Progenitor cell of endocrine pancreas (in vitro differentiated cells): ENCODE measurements at regions not wholly inside any gene's neighbourhood (a gene's known extent, or its start where the extent isn't known, plus 50 kb on each side); places are given as distances from the start of the nearest gene placed in this dataset.

Experiments
- DNase-seq: peaks from one replicate; pipeline ENCODE4 v3.0.0; 2021; ENCODE audit warnings: low spot score; ENCODE audit not compliant: unreplicated experiment
- H3K27ac Mint-ChIP-seq: 2 replicates; pipeline ENCODE4 v1.8.0; 2021; ENCODE audit warnings: mild to moderate bottlenecking, moderate library complexity, mixed read lengths
- H3K27me3 Mint-ChIP-seq: 2 replicates; pipeline ENCODE4 v1.8.0; 2021; ENCODE audit warnings: mixed read lengths
- H3K36me3 Mint-ChIP-seq: 2 replicates; pipeline ENCODE4 v1.8.0; 2022; ENCODE audit warnings: mixed read lengths; ENCODE audit not compliant: insufficient read depth
- H3K4me1 Mint-ChIP-seq: 2 replicates; pipeline ENCODE4 v1.8.0; 2021; ENCODE audit warnings: low read depth, mixed read lengths
- H3K4me3 Mint-ChIP-seq: 2 replicates; pipeline ENCODE4 v1.8.0; 2021; ENCODE audit warnings: low read depth, mild to moderate bottlenecking, moderate library complexity, mixed read lengths
- H3K9me3 Mint-ChIP-seq: 2 replicates; pipeline ENCODE4 v1.8.0; 2021; ENCODE audit warnings: low read depth, mixed read lengths
- TF ChIP-seq, protein P1 (sequence below): fragments of 200-600 bp; sonication (generic); IDR thresholded peaks from one replicate; pipeline ENCODE4 v1.5.0; 2021; ENCODE audit warnings: antibody characterized with exemption, mild to moderate bottlenecking; ENCODE audit not compliant: unreplicated experiment

DNA sequence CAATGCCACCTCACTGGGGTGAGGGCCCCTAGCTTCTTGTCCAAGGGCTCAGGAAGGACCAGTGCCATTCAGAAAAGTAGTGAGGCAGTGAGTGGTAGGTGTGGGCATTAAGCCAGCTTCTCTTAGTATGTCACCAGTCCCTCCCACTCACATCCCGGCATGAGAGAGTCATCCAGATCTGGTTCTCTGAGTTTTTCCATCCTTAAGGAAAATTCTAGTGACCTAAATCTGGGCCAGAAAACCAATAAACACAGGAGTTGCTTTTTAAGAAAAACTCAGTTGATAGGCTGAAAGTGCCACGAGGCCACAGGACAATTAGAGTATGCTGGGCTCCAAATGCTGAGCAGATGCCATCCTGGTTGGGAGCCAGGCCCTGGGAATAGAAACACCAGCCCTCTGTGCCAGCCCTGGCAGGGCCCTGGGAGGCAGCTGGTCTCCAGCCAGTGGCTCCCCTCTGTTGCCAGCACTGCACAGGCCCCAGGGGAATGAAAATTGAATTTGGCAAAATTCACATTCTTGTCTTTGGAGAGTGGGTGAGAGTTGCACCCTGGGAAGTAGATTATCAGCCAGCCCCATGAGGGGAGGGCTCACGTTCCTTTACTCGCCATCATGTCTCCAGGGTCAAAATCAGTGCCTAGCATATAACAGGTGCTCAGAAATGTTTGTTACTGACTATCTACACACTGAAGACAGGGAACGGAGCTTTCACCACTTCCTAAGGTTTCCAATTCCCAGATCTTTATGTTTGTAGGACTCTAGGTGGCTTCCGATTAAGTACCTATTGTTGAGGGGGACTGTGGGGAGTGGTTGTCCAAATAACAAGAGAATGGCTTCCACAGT is 52.8 kb downstream of the FAM43A start:
- peaks cover 4% of the 10 kb centered on the region for H3K4me1 Mint-ChIP-seq
- peaks cover 3% of the 10 kb centered on the region for H3K9me3 Mint-ChIP-seq
- TF ChIP-seq, protein P1, sequence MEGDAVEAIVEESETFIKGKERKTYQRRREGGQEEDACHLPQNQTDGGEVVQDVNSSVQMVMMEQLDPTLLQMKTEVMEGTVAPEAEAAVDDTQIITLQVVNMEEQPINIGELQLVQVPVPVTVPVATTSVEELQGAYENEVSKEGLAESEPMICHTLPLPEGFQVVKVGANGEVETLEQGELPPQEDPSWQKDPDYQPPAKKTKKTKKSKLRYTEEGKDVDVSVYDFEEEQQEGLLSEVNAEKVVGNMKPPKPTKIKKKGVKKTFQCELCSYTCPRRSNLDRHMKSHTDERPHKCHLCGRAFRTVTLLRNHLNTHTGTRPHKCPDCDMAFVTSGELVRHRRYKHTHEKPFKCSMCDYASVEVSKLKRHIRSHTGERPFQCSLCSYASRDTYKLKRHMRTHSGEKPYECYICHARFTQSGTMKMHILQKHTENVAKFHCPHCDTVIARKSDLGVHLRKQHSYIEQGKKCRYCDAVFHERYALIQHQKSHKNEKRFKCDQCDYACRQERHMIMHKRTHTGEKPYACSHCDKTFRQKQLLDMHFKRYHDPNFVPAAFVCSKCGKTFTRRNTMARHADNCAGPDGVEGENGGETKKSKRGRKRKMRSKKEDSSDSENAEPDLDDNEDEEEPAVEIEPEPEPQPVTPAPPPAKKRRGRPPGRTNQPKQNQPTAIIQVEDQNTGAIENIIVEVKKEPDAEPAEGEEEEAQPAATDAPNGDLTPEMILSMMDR: no peak
- DNase-seq: no peak
- no peak overlapping the region for H3K27ac Mint-ChIP-seq
- H3K36me3 Mint-ChIP-seq: no peaks in the 10 kb centered on the region
- peaks cover 25% of the 10 kb centered on the region for H3K27me3 Mint-ChIP-seq
- H3K4me3 Mint-ChIP-seq: no peak overlapping the region

DNA sequence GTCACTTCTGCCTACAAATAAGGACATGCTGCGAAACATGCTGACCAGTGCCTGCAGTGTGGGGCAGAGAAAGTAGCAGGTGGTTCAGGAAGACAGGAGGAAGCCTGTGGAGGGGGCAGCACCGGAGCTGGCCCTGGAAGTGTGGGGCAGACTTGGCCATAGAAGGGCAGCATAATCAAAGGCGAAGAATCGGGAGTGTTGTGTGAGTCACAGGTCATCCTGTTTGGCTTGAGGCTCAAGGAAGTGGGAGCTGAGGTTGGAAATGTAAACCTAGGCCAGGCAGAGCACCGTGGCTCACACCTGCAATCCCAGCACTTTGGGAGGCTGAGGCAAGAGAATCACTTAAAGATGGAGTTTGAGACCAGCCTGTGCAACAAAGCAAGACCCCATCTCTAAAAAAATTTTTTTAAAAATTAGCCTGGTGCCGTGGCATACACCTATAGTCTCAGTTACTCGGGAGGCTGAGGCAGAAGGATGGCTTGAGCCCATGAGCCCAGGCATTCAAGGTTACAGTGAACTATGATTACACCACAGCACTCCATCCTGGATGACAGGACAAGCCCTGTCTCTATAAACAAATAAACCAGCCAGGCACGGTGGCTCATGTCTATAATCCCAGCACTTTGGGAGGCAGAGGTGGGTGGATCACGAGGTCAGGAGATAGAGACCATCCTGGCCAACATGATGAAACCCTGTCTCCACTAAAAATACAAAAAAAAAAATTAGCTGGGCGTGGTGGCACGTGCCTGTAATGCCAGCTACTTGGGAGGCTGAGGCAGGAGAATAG is 54.0 kb downstream of the FAM43A start:
- H3K27ac Mint-ChIP-seq: no peak overlapping the region
- TF ChIP-seq, protein P1: no peak
- no peaks in the 10 kb centered on the region for H3K36me3 Mint-ChIP-seq
- DNase-seq: no peak
- H3K9me3 Mint-ChIP-seq: peaks cover 3% of the 10 kb centered on the region
- H3K4me3 Mint-ChIP-seq: no peak overlapping the region
- peaks cover 31% of the 10 kb centered on the region for H3K27me3 Mint-ChIP-seq
- H3K4me1 Mint-ChIP-seq: peaks cover 4% of the 10 kb centered on the region

DNA sequence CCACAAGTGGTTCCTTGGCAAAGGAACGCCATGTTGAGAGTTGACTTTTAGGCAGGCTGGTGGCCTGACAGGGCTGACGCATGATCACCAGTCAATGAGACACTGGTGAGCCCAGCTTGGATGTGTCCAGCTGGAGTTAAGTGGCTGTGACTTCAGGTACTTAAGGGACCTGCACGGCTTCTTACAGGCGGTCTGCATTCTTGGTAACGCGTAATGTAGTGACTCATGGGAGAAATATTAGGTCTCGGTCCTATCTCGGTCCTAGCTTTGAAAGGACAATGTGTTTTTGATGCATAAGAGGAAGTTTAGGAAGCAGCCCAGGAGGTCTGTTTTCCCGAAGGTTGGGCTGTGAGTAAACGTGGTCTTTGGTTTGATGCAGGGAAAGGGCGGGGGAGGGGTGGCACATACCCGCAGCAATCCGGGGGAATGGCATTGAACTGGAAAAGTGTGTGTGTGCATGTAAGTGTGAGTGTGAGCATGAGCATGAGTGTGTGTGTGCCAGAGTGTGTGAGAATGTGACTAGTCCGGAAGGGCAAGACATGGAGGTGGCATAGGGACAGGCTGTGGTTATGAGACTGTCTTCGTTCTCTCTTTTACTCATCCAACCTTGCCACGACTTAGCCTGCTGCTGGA is 55.3 kb downstream of the FAM43A start:
- peaks cover 4% of the 10 kb centered on the region for H3K4me1 Mint-ChIP-seq
- no peak for DNase-seq
- peak overlapping the region; percentile 2 for H3K27ac Mint-ChIP-seq

DNA sequence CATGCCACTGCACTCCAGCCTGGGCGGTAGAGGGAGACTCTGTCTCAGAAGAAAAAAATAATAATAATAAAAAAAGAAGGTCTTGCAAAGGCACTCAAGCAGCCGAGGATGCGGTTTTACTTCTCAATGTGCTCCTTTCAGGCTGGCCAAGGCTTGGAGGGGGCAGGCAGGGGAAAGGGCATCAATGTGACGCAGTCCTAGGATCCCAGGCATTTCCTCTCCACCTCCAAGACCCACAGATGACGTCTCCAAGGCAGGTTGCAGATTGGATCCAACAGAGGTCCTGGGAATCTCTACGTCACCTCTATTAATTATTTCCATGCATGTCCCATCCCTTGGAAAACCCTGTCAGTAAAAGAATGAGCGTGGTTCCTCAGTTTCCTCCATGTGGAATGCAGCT is 56.2 kb downstream of the FAM43A start:
- TF ChIP-seq, protein P1: no peak
- Mint-ChIP-seq H3K4me3 (no peak overlapping the region), H3K36me3 (no peaks in the 10 kb centered on the region), H3K4me1 (peaks cover 4% of the 10 kb centered on the region), H3K9me3 (no peaks in the 10 kb centered on the region), H3K27ac (no peak overlapping the region), H3K27me3 (peaks cover 46% of the 10 kb centered on the region)
- DNase-seq: no peak

More for the DNA sequence above, 55.3 kb downstream of the FAM43A start:
- TF ChIP-seq, protein P1: no peak
- no peak overlapping the region for H3K4me3 Mint-ChIP-seq
- H3K36me3 Mint-ChIP-seq: no peaks in the 10 kb centered on the region
- no peaks in the 10 kb centered on the region for H3K9me3 Mint-ChIP-seq
- H3K27me3 Mint-ChIP-seq: peaks cover 38% of the 10 kb centered on the region

DNA sequence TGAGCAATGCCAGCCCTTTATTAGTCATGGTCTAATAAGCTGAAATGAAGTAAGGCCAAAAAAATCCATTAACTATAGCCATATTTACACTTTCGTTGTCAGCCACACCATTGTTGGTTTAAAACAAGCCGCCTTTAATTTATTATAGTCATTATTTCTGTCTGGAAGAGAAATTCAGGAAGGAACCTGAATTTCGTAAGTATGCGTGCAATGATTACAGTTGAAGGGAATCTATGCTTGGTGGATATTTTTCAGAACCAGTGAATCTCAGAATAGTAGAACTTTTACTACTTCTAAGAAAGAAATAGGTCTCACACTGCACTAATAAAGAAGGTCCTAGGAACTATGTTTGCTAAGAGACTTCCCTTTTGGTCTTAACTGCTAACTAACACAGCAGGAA is 59.1 kb downstream of the FAM43A start:
- TF ChIP-seq, protein P1: no peak
- H3K9me3 Mint-ChIP-seq: no peaks in the 10 kb centered on the region
- no peak for DNase-seq
- H3K4me3 Mint-ChIP-seq: no peak overlapping the region
- H3K27ac Mint-ChIP-seq: no peak overlapping the region
- peaks cover 18% of the 10 kb centered on the region for H3K4me1 Mint-ChIP-seq
- peaks cover 57% of the 10 kb centered on the region for H3K27me3 Mint-ChIP-seq
- no peaks in the 10 kb centered on the region for H3K36me3 Mint-ChIP-seq
